Activated CD8-positive, alpha-beta memory T cell treated with anti-CD3 and anti-CD28 coated beads, Interleukin-2, amount 50 U/mL, for 1 hour (primary cell): ENCODE measurements at regions not wholly inside any gene's neighbourhood (a gene's known extent, or its start where the extent isn't known, plus 50 kb on each side); places are given as distances from the start of the nearest gene placed in this dataset.
"Not testable (repeated sequence)": the region's sequence is repeated elsewhere in the genome, so short reads cannot be mapped to it uniquely, and the experiment has no call there.

ENCODE experiments used
- DNase-seq: peaks from one replicate; pipeline ENCODE4 v3.0.0-alpha.2; 2020; ENCODE audit errors: extremely low read depth

DNA sequence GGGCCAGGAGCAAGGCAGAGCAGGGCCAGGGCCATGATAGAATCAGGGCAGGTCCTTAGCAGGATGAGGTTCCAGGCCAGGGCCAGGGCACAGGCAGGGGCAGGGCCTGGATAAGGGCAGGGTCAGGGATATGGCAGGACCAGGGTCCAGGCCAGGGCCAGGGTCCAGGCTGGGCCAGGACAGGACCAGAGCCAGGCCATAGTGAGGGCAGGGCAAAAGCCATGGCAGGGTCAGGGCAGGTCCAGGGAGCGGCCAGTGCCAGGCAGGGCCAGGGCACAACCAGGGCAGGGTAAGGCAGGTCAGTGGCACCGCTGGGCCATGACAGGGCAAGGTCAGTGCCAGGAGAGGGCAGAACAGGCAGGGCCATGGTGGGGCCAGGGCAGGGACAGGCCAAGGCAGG is 152.2 kb downstream of the LIPI start:
- DNase-seq, result no peak

DNA sequence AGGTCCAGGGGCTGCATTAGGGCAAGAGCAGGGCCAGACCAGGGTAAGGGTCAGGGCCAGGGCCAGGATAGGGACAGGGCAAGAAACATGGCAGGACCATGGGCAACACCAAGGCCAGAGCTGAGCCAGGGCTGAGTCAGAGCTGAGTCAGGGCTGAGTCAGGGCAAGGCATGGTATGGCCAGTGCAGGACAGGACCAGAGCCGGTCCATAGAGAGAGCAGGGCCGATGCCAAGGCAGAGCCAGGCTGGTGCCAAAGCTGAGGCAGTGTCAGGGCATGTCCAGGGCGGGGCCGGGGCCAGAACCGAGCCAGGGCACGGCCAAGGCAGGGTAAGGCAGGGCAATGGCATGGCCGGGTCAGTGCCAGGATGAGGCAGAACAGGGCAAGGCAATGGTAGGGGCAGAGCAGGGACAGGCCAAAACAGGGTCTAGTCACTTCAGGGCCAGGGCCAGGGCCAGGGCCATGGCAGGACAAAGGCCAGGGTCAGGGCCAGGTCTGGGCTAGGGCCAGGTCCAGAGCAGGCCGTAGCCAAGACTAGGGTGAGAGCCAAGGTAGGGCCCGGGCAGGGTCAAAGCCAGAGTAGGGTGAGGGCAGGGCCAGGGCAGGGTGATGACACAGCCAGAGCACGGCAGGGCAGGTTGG is 152.8 kb downstream of the LIPI start:
- DNase-seq, result not testable (repeated sequence)

DNA sequence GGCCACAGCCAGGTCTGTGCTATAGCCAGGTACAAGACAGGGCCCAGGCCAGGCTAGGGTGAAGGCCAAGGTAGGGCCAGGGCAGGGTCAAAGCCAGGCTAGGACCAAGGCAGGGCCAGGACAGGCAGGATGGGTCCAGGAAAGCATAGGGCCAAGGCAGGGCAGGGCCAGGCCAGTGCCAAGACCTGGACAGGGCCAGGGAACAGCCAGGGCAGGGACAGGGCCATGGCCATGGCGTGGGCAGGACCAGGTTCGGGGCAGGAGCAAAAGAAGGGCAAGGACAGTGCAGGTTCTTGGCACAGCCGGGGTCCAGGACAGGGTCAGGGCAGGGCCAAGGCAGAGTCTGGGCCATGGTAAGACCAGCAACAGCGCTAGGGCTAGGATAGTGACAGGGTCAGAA is 153.4 kb downstream of the LIPI start:
- no peak for DNase-seq

GRCh38 chr21:14056771-14057191 is 154.0 kb downstream of the LIPI start:
- no peak for DNase-seq

GRCh38 chr21:14055746-14056515 is 154.8 kb downstream of the LIPI start:
- DNase-seq, result not testable (repeated sequence)

DNA sequence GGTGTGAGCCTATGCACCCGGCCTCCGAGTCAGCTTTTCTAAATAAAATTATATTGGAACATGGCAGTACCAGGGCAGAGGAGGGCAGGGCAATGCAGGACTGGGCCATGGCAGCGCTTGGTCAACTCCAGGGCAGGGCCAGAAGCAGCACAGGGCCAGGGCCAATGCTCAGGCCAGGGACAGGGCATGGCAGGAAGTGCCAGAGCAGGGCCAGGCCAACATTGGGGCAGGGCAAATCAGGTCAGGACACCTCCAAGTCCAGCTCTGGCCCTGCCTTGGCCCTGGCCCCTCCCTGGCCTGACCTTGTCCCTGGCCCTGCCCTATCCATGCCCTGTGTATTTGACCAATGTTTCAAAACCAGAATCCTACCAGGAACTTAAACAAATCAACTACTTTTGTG is 156.1 kb downstream of the LIPI start:
- no peak for DNase-seq

GRCh38 chr21:14050121-14050520 is 160.6 kb downstream of the LIPI start:
- DNase-seq, result no peak

DNA sequence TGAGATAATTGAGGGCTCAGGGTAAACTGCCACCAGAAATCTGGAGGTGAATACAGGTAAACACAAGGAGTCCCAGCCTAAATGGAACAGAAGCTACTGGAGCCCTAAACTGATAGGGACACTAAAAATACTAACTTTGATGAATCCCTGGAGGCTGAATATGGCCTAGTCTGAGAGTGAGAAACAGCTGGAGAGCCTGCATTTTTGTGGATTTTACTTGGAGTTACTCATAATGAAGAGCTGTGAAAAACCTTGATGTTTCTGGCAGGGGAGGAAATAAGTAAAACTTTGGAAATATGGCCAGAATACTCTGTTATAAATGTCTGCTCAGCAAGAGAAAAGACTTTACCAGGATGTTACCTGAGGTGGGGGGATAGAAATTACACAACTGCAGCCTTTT is 164.4 kb downstream of the LIPI start:
- no peak for DNase-seq

- no peak for DNase-seq
These were observed 170.4 kb downstream of the LIPI start for GRCh38 chr21:14040386-14040785.

- not testable (repeated sequence) for DNase-seq
These were observed 182.1 kb downstream of the LIPI start for GRCh38 chr21:14028619-14029018.

GRCh38 chr21:14027235-14027869 is 183.4 kb downstream of the LIPI start:
- peak; percentile 62 for DNase-seq

GRCh38 chr21:14020108-14020507 is 190.6 kb downstream of the LIPI start:
- DNase-seq, result not testable (repeated sequence)

- not testable (repeated sequence) for DNase-seq
These were observed 194.9 kb downstream of the LIPI start for GRCh38 chr21:14015841-14016240.

DNA sequence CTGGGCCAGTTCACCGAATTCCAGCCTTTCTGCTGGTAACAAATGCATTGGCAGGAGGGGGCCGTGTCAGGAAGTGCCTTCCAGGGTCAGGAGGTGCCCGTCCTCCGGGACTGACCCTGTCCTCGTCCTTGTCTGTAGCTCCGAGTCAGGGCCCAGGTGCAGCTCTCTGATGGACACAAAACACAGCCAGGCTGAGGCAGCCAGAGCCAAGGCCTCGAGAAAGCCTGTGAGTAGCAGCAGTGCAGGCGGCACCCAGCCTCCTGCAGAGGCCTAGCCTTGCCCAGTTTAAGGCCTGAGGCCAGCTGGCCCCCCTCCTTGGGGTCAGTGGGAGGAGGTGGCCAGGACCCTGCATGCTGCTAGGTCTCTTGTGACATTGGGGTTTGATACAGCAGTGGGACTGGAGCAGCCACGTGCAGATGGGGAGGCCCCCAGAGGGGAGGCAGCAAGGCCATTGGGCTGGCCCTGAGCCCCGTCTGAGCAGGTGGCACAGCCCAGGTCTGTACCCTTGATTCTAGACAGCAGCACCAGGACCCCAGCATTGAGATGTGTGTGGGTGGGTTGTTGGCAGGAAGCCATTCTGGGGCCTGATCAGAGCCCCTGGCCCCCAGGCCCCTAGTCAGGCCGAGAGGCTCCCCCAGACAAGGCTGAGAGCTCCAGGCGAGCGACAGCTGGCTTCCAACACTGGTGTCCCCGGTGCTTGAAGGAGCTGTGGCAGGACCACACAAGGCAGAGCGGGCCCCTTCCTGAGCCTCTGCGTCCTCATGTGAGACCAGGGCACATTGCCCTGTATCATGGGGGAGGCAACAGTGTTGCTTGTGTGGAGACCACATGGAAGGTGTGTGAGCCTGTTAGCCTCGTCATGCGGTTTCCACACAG is 196.9 kb downstream of the LIPI start:
- not testable (repeated sequence) for DNase-seq

GRCh38 chr21:14013056-14013603 is 197.6 kb downstream of the LIPI start:
- DNase-seq, result no peak

DNA sequence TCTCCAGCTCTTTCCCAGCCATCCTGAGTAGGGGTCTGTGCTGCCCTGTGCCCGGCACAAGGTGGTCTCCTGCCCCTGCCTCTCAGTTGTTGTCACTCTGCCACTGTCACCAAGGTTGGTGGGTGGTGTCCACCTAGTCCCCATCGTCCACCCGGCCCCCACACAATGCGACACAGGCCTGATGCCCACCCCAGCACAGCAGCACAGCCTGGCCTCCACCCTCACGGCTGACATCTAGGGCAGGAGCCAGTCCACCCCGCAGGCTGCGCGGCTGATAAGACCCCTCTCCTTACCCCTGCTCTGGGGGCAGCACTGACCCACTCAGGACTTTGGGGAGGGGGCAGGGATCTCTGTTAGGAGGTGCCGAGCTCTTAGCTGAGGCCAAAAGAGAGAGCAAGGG is 198.3 kb downstream of the LIPI start:
- no peak for DNase-seq

GRCh38 chr21:14011751-14012150 is 199.0 kb downstream of the LIPI start:
- DNase-seq, result not testable (repeated sequence)

- DNase-seq, result not testable (repeated sequence)
These were observed 199.6 kb downstream of the LIPI start for GRCh38 chr21:14011149-14011548.

GRCh38 chr21:14010729-14011128 is 200.0 kb downstream of the LIPI start:
- no peak for DNase-seq

DNA sequence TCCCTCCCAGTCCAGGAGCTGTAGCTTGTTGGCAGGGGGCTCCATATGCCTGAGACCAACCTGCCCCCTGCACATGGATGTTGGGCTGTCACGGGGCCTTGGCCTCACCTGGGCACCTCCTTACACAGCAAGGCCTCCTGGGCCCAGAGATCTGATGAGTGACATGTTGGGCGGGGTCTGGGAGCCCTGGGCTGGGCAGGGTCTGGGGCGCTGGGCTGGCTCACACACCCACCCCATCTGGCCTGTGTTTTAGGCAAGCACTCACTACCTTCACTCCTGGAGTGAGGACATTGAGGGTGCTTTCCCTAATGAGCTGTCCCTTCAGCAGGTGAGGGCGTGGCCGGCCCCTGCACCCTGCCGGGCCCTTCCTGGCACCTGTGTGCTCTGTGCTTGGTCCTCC is 200.8 kb downstream of the LIPI start:
- DNase-seq, result not testable (repeated sequence)

GRCh38 chr21:14009238-14009981 is 201.3 kb downstream of the LIPI start:
- not testable (repeated sequence) for DNase-seq
